BJ (cell line): ENCODE measurements at regions not wholly inside any gene's neighbourhood (a gene's known extent, or its start where the extent isn't known, plus 50 kb on each side); places are given as distances from the start of the nearest gene placed in this dataset.

Source experiments
- CTCF ChIA-PET: fragments of 350-600 bp; formaldehyde crosslinking; extraction: SDS; loops from one replicate; lab custom pipeline; 2021; ENCODE audit warnings: antibody characterized with exemption, inconsistent platforms; lab: Yijun Ruan, JAX
- POLR2A ChIA-PET: fragments of 300-600 bp; sonication (Branson Sonifier 250); formaldehyde crosslinking; extraction: SDS; loops from one replicate; lab custom pipeline; 2021; ENCODE audit warnings: antibody characterized with exemption; lab: Charles Lee
- DNase-seq: peaks from one replicate; pipeline ENCODE4 v3.0.0-alpha.2; 2011; ENCODE audit warnings: low read depth
- H3K27me3 ChIP-seq: 2 replicates; pipeline ENCODE4 v1.6.0; 2011; ENCODE audit warnings: low read length; ENCODE audit not compliant: control insufficient read depth, insufficient read depth
- H3K36me3 ChIP-seq: 2 replicates; pipeline ENCODE4 v1.5.1; 2011; ENCODE audit warnings: low read length; ENCODE audit not compliant: control insufficient read depth, insufficient read depth
- H3K4me3 ChIP-seq: 2 replicates; pipeline ENCODE4 v1.5.1; 2011; ENCODE audit warnings: low read depth, mild to moderate bottlenecking, control low read depth, low read length
- TF ChIP-seq, protein P1 (sequence below): IDR thresholded peaks from 2 replicates; pipeline ENCODE4 v1.5.1; 2011; ENCODE audit warnings: low read depth, mild to moderate bottlenecking, control low read depth, inconsistent platforms, low read length, moderate library complexity; ENCODE audit not compliant: insufficient read depth

DNA sequence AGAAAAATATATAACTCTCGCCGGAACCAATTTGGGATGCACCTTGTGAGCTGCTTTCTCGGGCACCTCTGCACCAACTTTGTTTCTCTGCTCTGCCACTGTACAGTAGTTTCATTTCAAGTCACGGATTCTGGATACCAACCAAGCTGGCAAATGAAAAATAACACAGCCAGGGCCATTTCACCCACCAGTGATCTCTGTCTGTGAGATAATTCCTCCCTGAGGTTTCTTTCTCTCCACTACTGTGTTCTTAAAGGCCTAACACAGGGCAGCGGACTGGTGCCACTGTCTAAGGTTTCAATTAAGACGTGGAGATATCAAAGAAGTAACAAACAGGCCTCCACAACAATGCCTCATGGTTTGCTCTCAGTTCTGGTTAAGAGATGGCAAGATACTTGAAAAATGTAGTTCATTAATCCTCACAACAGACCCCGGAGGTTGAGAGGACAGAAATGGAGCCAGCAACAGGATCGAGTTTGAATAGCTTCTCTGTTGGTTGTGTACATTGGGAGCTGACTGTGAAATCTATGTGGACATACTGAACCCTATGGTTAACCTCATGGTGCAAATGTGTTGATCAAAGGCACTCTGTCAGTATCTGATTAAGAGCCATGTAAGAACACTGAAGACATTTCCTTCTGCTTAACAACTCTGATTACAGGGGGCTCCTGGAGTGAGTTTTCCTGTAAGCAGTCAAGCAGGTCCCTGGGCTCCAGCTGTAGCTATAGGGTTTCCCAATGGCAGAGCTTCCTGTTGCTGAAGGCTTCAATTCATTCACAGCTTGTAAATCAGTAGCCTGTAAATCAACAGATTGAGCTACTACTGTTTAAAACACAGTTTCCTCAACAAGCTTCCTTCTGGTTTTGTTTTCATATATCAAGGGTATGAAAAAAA, 470.5 kb downstream of the EPHA3 start:
- TF ChIP-seq, protein P1, sequence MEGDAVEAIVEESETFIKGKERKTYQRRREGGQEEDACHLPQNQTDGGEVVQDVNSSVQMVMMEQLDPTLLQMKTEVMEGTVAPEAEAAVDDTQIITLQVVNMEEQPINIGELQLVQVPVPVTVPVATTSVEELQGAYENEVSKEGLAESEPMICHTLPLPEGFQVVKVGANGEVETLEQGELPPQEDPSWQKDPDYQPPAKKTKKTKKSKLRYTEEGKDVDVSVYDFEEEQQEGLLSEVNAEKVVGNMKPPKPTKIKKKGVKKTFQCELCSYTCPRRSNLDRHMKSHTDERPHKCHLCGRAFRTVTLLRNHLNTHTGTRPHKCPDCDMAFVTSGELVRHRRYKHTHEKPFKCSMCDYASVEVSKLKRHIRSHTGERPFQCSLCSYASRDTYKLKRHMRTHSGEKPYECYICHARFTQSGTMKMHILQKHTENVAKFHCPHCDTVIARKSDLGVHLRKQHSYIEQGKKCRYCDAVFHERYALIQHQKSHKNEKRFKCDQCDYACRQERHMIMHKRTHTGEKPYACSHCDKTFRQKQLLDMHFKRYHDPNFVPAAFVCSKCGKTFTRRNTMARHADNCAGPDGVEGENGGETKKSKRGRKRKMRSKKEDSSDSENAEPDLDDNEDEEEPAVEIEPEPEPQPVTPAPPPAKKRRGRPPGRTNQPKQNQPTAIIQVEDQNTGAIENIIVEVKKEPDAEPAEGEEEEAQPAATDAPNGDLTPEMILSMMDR: no peak
- no peak overlapping the region for H3K4me3 ChIP-seq
- POLR2A ChIA-PET: no interaction called here
- no peaks in the 10 kb centered on the region for H3K27me3 ChIP-seq
- no peak for DNase-seq
- H3K36me3 ChIP-seq: no peaks in the 10 kb centered on the region
- CTCF ChIA-PET: interaction anchor here (1.1 kb wide), 1 partner anchor 12 kb away, joined by 3 read pairs; no protein-coding TSS in a partner anchor

DNA sequence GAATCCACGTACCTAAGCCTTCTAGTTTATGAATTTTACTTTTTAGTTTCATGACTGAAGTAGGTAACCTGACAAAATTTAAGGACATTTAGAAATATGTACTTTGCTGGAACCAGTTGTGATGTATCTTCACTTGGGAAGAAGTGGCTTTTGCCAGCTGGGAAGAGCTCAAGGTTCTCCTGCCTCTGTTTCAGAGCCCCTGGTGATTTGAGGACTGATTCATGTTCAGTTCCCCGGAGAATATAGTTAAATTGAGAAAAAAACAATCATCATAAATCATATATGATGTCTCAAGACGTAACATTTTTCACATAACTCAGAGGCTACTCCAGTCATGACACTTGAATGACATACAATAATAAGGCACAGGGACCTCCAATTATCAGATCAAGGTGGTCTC, 473.4 kb downstream of the EPHA3 start:
- ChIA-PET POLR2A (no interaction called here), CTCF (no interaction called here)
- Histone ChIP-seq H3K27me3 (no peaks in the 10 kb centered on the region), H3K4me3 (no peak overlapping the region), H3K36me3 (no peaks in the 10 kb centered on the region)
- DNase-seq: no peak
- TF ChIP-seq, protein P1: no peak

DNA sequence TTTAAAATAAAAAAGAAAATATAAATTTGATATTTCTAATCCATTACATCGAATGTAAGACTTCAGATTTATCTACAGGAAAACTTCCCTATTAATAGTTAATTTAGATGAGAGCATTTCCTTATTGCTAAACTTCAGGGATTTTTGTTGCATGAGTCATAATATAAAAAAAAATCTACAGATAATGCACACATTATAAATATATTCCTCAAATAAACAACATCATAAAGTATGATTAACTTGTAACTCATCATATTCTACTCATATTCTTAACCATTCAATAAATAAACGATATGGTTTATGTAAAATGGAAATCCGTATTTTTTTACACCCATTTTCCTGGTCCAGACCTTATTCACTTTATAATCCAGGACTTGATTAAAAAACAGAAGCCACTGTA, 477.0 kb downstream of the EPHA3 start:
- TF ChIP-seq, protein P1: no peak
- DNase-seq: no peak
- Histone ChIP-seq H3K36me3 (no peaks in the 10 kb centered on the region), H3K27me3 (no peaks in the 10 kb centered on the region), H3K4me3 (no peak overlapping the region)
- POLR2A ChIA-PET: no interaction called here
- CTCF ChIA-PET: no interaction called here

DNA sequence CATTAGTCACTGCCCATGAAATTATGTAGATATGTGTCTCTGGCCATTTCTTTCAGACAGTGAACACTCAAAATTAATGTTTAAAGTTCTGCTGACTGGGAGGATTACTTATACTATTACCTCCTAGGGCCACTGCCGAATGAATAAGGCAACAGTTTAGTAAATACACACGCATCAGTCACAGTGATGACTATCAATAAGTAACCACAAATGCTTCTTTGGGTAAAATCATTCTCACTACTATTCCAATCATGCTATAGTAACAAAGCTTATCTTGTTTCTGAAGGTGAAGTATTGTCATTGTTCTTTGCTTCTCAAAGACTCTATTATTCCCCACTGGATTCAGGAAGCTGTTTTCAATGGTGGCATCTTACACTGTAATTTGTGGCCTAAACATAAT, 478.8 kb downstream of the EPHA3 start:
- TF ChIP-seq, protein P1: no peak
- no peak for DNase-seq
- Histone ChIP-seq H3K36me3 (no peaks in the 10 kb centered on the region), H3K4me3 (no peak overlapping the region), H3K27me3 (no peaks in the 10 kb centered on the region)
- POLR2A ChIA-PET: no interaction called here
- CTCF ChIA-PET: interaction anchor here (1.3 kb wide), 1 partner anchor 9 kb away, joined by 3 read pairs; no protein-coding TSS in a partner anchor

DNA sequence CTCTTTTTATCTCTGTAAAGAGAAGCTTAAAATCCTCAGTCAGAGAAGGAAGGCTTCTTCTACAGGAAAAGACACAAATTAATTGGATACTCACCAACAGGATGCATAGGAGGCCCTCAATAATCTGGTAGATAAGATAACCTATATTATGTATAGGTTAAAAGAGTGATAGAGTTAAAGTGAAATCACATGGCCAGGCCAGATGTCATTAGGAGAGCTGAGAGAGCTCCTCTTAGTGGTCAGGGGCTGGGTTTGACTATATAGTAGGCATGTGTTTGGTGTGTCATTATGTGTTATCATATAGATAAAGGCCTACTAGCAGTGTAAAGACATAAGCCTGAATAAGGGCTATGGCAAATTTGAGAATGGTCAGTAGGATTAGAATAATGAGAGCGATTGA, 479.3 kb downstream of the EPHA3 start:
- no peaks in the 10 kb centered on the region for H3K36me3 ChIP-seq
- POLR2A ChIA-PET: no interaction called here

More for the DNA sequence above, 479.3 kb downstream of the EPHA3 start:
- TF ChIP-seq, protein P1: no peak
- DNase-seq: no peak
- CTCF ChIA-PET: interaction anchor here (1.3 kb wide), 1 partner anchor 9 kb away, joined by 3 read pairs; no protein-coding TSS in a partner anchor
- Histone ChIP-seq H3K4me3 (no peak overlapping the region), H3K27me3 (no peaks in the 10 kb centered on the region)
